ENCODE measurements at regions not wholly inside any gene's neighbourhood (a gene's known extent, or its start where the extent isn't known, plus 50 kb on each side); places are given as distances from the start of the nearest gene placed in this dataset.

- TF ChIP-seq, protein P1, sequence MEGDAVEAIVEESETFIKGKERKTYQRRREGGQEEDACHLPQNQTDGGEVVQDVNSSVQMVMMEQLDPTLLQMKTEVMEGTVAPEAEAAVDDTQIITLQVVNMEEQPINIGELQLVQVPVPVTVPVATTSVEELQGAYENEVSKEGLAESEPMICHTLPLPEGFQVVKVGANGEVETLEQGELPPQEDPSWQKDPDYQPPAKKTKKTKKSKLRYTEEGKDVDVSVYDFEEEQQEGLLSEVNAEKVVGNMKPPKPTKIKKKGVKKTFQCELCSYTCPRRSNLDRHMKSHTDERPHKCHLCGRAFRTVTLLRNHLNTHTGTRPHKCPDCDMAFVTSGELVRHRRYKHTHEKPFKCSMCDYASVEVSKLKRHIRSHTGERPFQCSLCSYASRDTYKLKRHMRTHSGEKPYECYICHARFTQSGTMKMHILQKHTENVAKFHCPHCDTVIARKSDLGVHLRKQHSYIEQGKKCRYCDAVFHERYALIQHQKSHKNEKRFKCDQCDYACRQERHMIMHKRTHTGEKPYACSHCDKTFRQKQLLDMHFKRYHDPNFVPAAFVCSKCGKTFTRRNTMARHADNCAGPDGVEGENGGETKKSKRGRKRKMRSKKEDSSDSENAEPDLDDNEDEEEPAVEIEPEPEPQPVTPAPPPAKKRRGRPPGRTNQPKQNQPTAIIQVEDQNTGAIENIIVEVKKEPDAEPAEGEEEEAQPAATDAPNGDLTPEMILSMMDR (IDR thresholded peaks at IDR 0.05; ENCODE audit: low read depth, low read length), result no peak
- DNase-seq (ENCODE audit: extremely low read depth, low read depth), result no peak
These were observed 185.9 kb downstream of the SEC14L1 start for GRCh38 chr17:77326636-77327035.

DNA sequence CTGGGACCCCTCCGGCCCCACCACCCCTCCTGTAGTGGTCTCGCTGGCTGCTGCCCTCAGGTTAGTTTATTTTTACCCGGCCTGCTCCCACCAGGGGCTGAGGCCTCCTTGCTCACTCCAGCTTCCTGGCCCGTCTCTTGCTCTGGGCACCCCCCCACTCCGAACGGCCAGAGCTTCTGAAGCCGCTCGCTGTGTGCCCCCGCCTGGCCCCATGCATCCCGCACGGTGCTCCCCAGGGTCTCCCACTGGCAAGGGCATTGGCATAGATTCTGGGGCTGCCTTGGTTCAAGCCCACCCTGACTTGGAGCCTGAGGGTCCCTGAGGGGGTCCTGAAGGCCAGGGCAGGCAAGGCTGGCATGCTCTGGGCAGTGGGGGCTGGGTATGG lies 186.4 kb downstream of the SEC14L1 start:
- TF ChIP-seq, protein P1 (IDR thresholded peaks at IDR 0.05; ENCODE audit: low read depth, low read length), result no peak
- no peak for DNase-seq (ENCODE audit: extremely low read depth, low read depth)

DNA sequence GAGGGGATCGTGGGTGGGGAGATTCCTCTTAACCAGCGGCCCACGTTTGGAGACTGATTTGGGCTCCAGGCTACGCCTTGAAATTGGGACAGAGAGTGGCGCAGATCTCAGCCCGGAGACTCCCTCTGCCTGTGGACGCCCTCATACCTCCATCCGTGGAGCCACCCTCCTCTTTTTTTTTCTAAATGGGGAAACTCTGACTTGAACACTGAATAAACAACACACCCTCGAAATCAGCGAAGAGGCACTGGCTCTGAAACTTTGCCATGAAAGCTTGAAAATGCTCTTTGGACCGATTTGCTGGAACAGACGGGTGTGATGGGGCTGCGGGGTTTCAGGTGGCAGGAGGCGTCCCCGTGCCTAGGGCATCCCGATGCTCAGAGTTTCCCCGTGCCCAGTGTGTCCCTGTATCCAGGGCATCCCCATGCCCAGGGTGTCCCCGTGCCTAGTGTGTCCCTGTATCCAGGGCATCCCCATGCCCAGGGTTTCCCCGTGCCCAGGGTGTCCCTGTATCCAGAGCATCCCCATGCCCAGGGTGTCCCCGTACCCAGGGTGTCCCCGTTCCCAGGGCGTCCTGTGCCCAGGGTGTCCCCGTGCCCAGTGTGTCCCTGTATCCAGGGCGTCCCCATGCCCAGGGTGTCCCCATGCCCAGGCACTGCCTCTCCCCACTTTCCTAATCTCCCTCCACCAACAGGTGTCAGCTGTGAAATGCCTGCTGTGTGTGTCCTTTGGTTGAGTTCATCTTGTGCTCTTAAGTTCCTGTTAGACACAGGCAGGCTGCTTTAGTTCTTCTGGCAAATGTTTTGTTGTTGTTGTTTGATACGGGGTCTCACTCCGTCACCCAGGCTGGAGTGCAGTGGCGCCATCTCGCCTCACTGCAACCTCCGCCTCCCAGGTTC lies 187.0 kb downstream of the SEC14L1 start:
- TF ChIP-seq, protein P1 (IDR thresholded peaks at IDR 0.05; ENCODE audit: low read depth, low read length), result no peak

DNA sequence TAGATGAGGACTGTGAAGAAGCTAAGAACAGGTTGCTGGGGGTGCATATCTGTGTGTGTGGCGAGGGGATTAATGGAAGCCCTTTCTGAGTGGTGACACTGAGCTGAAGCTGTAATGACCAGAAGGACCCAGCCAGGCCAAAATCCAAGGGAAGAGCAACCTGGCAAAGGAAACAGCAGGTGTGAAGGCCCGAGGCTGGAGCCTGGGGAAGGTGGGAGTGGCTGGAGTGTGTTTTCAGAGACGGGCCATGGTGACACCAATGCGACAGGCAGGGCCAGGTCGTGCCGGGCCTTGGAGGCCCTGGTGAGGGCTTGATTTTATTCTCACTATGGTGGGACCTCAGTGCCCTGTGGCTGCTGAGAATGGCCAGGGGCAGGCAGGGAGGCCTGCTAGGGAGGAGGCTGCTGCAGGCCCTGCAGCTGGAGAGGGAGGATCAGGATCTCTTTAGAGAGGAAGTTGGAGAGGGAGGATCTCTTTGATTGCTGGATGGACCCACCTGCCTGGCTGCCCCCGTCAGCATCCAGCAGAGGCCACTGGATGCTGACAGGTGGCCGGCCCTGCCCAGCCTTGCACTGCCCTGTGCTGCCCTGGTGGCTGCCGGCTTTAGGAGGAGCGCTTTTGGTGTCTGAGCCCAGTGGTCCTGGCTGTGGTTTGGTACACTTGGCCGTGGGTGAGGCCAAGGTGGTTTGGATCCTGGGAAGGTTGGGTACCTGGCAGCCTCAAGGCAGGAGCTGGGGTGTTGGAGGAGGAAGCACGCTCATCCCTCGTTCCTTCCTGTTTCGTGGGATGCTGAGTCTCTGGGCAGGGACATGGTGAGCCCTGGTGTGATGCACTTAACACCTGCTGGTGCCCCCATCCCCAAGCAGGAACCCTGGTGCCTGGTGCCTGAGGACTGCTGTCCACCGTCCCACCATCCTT lies 188.3 kb downstream of the SEC14L1 start:
- DNase-seq (ENCODE audit: extremely low read depth, low read depth), result no peak
- TF ChIP-seq, protein P1 (IDR thresholded peaks at IDR 0.05; ENCODE audit: low read depth, low read length), result no peak

More for the DNA sequence above, 187.0 kb downstream of the SEC14L1 start:
- DNase-seq (ENCODE audit: extremely low read depth, low read depth), result no peak

GRCh38 chr17:77329741-77330531 lies 189.2 kb downstream of the SEC14L1 start:
- DNase-seq (ENCODE audit: extremely low read depth, low read depth), result no peak
- TF ChIP-seq, protein P1 (IDR thresholded peaks at IDR 0.05; ENCODE audit: low read depth, low read length), result no peak

DNA sequence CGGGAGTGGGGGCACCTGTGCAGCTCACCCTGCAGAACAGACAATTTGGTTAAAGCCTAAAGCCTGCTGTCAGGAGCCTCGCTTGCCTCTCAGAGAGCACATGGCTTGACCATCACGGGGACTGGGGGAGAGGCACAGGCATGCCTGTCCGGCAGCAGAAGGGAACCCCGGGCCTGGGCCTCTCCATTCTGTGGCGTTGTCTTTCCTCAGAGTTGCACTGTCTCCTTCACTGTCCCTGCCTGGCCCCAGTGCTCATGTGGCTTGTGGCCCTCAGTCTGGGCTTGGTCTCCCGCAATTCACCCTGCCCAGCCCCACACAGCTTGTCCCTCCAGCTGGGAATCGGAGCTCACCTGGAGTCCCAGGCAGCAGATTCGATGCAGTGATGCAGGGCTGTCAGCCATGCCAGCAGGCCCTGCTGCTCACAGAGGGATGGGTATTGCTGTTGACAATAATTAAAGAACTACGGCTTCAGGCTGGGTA lies 189.9 kb downstream of the SEC14L1 start:
- no peak for DNase-seq (ENCODE audit: extremely low read depth, low read depth)
- TF ChIP-seq, protein P1 (IDR thresholded peaks at IDR 0.05; ENCODE audit: low read depth, low read length), result no peak

Measured in AG09319 (cell line).